GM19351 (cell line): ENCODE measurements at regions not wholly inside any gene's neighbourhood (a gene's known extent, or its start where the extent isn't known, plus 50 kb on each side); places are given as distances from the start of the nearest gene placed in this dataset.

Source experiments
- ATAC-seq: cut with Tn5 transposase; IDR thresholded peaks from one replicate; pipeline ENCODE4 v1.9.1; 2021; ENCODE audit warnings: mild to moderate bottlenecking, moderate library complexity; ENCODE audit not compliant: unreplicated experiment

GRCh38 chr10:92789786-92790185 lies 58.5 kb upstream of the EXOC6 start:
- ATAC-seq: no peak

- no peak for ATAC-seq
Measured at GRCh38 chr10:92790440-92790839, 57.9 kb upstream of the EXOC6 start.

GRCh38 chr10:92792661-92793060 lies 55.7 kb upstream of the EXOC6 start:
- no peak for ATAC-seq
